ENCODE measurements at regions not wholly inside any gene's neighbourhood (a gene's known extent, or its start where the extent isn't known, plus 50 kb on each side); places are given as distances from the start of the nearest gene placed in this dataset.
A peak's percentile ranks its signal among the peaks of the same experiment; 100 is the strongest.
"Not testable (repeated sequence)": the region's sequence is repeated elsewhere in the genome, so short reads cannot be mapped to it uniquely, and the experiment has no call there.

DNA sequence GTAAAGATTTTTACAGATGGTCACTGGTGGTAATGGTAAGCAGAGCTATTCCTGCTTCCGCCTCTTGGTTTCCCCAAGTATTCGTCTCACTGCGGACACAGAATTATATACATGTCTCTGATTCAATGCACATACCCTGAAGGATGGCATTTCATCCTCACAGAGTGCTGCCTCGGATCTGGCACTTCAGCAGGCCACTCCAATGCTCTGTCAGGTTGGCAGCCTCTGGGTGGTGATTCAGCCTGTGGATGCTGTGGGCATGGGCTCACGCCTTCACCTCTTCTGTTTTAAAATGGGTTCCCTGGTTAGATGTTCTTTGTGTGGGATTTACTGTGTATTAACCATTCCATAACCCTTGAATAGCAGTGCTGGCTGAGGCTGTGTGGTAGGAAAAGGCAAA lies 182.6 kb upstream of the ZNF608 start:
- DNase-seq: no peak

DNA sequence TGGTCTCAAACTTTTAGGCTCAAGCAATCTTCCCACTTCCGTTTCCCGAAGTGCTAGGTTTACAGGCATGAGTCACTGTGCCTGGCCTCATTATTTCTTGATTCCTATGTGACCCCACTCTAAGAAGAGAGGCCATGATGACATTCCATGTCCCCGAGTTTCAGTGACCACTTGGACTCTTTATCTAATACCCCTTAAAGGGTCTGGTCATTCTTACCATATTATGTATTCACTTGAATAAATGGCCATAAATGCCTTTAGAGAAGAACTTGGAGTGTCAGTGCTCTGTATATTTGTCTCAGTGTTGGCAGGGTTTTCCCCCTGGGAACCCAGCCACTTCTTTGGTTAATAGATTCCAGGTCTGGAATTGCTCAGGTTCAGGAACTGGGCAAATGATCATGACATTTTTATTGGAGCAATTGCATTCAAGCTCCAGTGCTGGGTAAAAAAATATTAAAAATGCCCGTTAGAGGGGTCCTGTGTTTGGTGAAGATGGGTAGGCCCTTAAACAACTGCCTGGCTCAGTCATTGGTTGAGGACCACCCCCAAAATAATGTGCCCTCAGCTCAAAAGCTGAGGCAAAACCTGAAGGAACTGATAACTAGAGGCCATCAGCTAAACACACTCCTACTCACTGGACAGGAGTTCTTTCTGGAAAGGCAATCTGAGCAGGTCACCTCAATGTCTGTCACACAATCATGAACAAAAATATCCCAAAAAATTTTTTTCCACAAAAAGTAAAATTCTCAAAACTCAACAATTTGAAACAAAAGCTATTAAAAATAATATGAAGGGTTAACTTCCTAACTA lies 186.6 kb upstream of the ZNF608 start:
- no peak for DNase-seq

DNA sequence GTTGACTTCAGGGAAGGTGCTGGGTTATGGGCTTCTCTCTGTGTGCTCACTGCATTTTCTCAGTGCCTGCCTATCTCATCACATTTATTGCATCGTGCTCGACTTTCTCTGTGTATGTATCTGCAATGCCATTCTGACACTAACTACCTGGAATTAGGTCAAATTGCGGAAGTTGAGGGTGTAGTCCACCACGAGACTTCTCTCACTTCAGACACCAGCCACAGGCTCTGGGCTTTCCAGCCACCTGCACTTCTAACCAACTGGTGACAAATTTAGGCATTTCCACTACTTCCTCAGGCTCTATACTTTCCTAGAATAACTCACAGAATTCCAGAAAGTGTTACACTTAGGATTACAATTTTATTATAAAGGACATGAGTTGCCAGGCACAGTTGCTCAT lies 188.6 kb upstream of the ZNF608 start:
- DNase-seq: no peak

DNA sequence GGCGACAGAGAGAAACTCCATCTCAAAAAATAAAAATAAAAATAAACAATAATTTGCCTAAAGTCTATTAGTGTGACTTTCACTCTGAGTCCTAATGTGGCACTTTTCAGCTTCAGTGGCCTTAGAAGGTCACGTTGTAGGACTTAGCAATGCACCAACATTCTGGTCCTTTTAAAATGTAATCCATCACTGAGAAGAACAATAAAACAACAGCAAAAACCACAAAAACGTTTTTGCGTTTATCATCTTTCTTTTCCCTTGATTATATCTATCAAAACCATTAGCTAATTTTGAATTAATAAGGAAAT lies 190.1 kb upstream of the ZNF608 start:
- DNase-seq: no peak

DNA sequence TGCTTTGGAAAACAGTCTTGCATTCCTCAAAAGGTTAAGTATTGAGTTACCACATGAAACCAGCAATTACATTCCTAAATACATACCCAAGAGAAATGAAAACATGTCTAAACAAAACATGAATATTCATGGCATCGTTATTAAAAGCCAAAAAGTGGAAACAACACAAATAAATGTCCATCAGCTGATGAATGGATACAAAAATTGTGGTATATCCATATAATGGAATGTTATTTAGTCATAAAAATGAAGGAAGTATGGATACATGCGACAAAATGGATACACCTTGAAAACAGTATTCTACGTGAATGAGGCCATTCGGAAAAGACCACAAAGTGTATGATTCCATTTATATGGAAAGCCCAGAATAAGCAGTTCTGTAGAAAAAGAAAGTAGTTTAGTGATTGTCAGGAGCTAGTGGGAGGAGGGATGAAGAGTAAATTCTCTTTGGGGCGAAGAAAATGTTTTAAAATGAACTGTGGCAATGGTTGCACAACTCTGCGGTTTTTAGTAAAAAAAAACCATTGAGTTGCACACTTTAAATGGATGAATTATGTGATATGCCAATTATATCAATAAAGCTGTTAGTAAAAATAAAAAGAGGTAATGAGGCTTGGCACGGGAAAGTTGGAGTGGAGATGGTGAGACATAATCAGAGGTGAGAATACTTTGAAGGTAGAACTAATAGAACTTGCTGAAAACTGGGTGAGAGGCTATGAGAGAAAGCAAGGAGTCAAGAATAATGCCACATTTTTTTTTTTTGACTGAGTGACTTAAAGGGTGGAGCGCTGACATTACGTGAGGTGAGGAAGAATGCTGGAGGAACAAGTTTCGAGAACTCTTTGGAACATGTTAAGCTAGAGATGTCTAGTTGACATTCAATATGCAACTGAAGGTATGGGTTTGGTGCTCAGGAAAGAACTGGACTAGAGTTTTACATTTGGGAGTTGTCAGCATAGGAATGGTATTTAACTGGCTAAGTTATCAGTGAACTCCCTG lies 194.9 kb upstream of the ZNF608 start:
- DNase-seq: no peak

DNA sequence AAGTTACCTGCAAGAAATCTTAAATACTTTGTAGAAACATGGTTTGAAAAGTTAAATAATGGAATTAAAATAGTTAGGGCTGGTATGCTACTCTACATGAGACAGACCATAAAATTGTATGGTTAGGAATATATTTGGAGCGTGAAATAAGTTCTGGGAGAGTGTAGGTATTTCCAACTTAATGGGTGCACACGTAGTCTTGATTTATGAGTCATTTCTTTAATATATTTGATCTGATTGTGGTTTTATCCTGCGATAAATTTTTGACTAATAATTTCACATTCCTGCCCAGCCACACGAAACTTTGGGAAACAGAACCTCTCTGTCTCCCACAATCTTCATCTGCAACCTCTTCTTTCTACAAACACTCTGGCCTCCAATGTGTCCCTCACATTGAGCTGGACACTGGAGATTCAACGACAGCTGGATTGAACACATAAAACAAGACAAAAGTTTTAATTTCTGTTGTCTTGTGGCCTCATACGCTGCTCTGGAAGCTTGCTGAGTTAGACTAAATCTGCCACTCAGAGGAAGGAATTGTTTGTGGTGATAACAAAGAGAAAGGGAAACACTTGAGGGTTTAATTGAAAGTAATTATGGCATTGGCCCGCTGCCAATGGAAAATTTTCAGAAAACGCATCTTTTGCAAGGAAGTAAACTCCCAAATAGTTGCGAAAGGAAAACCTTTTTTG lies 201.8 kb upstream of the ZNF608 start:
- peak; percentile 21 for DNase-seq

DNA sequence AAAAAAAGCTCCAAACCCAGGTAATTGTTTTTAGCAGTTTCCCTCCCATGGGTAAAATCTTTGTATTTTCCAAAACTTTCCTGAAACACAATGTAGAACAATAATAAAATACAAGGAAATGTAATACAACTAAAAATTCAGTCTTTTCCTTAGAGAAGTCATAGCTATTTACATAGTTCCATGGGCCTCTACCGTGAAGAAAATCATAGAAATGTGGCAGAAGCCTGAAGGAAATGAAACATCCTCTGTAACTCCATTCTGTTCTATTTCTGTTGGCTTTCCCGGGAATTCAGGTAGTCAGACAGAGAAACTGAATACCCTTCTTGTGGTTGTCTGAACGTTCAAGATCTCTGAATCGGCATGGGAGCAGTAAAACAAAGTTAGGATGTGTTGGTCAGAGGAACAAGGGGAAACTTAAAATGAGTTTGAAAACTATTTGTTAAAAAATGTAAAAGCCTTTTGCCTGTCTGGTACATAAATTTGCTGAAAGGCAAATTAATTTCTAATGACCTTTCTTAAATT lies 202.4 kb upstream of the ZNF608 start:
- no peak for DNase-seq

DNA sequence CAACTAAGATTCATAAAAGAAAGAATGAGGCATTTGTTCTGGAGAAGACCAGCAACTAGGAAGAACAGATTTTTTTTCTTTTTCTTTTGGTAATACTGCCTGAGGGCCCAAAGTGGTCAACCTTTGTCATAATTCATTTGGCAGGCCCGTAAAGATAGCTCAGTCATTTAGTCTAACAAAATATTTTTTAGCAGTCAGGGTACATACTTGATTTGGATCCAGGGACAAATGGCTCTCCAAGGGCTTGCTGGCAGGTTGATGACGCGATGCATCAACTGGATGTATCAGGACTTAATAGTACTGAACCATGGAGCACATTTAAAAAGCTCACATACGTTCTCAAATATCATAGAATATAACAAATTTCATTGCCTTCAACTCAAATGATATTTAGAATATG lies 203.4 kb upstream of the ZNF608 start:
- DNase-seq: no peak

DNA sequence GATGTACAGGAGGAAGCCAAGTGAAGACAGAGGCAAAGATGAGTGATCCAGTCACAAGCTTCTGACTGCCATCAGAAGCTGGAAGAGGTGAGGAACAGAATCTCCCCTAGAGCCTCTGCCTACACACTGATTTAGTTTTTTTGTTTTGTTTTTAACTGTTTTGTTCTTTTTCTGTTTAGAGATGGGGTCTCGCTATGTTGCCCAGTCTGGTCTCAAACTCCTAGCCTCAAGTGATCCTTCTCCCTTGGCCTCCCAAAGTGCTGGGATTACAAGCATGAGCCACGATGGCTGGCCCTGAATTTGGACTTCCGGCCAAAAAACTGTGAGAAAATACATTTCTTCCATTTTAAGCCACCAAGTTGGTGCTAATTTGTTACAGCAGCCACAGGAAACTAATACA lies 204.7 kb upstream of the ZNF608 start:
- DNase-seq: no peak

DNA sequence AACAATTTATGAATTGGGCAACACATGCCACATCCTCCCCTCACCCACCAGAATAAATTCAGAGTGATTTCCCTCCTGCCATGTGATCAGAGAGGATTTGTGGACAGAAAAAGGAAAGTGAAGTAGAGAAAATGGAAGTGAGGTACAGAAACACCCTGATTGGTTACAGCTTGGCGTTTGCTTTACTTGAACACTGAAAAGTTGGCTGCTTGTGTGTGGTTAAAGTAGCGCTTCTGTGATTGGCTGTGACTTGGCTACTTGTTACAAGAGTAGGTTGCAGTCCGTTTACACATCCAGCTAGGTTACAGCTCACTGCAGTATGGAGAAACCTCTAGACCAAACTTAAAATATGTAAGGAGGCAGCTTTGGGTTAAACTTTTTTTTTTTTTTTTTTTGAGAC lies 205.2 kb upstream of the ZNF608 start:
- DNase-seq: no peak

DNA sequence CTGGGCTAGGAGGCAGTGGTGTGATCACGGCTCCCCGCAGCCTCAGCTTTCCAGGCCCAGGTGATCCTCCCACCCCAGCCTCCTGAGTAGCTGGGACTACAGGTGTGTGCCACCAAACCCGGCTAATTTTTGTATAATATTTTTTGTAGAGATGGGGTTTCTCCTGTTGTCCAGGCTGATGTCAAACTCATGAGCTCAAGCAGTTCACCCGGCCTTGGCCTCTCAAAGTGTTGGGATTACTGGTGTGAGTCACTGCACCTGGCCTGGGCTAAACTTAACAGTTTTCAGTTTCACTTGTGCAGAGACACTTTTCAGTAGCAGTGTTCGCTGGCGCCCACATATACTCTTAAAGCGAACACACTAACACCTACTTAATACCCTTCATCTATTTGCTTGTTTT lies 205.6 kb upstream of the ZNF608 start:
- no peak for DNase-seq

DNA sequence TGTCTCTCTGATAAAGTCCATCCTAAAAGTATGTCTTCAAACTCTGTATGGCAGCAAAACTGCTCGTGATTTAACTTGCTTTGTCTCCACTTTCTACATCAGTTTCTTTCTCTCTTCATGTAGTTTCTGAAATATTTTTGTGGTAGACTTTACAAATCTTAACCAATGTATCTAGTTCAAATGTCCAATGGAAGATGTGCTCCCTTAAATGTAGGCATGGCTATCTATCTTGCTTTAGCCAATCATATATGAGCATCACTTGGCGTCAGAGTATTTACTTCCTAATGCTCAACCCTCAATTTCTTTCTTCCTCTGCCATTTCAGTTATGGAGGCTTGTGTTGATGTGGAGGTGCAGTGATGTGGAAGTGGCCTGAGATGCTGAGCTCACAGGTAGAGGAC lies 206.1 kb upstream of the ZNF608 start:
- no peak for DNase-seq

DNA sequence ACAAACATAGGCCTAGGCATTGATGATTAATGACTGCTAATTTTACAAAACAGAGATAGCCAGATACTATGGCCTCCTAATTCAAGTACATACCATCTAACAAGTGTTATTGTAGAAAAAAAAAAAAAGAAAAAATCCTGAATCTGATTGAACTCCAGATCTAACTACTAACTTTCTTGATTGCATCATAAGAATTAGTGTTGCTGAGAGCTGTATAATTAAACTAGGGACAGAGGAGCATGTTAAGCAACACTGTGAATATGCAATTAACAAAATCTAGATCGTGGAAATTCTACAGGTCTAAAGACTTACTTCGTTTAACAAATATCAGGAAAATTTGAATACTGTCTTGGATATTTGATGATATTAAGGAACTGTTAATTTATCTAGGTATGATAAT lies 208.3 kb upstream of the ZNF608 start:
- no peak for DNase-seq

DNA sequence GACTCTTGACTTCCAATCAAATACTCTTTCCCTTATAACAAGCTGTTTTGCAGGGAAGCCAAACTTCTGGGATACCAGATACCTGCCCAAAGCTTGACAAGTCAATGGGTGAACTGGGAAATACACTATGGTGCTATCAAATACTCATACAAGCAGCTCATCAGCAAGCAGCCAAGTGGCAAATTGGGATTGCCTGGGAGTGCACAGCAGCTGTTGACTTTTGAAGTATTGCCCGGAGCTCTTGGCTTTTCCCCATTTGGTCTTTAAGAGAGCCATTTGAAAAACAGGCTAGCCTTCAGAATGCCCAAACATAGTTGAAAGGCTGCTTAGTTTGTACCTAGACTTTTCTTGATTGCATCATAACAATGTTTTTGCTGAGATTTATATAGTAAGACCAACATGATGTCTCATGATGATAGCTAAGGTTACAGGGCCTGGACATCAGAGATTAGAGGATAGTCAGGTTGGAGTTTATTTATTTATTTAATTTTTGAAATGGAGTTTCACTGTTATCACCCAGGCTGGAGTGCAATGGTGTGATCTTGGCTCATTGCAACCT lies 210.1 kb upstream of the ZNF608 start:
- DNase-seq: no peak

DNA sequence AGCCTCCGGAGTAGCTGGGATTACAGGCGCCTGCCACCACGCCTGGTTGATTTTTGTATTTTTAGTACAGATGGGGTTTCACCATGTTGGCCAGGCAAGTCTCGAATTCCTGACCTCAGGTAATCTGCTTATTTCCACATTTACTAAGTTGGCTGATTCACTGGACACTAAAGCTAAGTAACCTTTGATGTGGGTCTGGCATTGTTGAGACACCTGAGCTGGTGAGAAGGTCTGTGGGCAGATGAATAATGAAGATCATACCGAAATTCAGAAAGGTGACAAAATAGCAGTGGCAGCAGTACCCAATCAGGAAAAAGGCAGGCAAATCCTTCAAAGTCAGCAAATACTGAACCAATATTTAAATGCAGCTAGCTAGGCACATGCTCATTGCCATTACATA lies 210.6 kb upstream of the ZNF608 start:
- DNase-seq: no peak

DNA sequence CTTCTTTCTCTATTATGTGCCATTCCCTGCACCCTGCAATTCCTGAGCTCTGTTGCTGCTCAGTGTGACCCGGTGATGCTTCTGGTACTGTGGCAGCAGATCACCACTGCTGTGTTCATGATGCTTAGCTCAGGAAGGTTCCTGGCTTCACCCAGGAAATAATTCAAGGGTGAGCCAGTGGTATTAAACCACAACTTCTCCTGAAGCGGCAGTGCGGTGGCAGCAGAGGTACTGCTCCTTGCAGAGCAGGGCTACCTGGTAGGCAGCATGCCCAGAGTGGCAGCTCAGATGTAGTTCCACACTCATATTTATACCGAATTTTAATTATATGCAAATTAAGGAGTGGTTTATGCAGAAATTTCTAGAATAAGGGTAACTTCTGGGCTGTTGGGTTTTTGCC lies 213.8 kb upstream of the ZNF608 start:
- DNase-seq: no peak

DNA sequence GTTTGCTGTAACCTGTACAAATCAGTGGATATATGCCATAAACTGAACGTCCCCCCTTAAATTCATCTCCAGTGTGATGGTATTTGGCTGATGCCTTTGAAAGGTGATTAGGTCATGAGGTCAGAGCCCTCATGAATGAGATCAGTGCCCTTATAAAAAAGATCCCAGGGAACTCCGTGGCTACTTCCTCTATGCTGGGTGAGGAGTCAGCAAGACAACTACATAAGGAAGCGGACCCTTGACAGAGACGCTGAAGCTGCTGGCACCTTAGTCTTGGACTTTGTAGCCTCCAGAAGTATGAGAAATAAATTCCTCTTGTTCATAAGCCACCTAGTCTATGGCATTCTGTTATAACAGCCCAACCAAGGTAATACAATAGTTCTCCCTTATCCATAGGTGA lies 215.1 kb upstream of the ZNF608 start:
- DNase-seq: no peak

DNA sequence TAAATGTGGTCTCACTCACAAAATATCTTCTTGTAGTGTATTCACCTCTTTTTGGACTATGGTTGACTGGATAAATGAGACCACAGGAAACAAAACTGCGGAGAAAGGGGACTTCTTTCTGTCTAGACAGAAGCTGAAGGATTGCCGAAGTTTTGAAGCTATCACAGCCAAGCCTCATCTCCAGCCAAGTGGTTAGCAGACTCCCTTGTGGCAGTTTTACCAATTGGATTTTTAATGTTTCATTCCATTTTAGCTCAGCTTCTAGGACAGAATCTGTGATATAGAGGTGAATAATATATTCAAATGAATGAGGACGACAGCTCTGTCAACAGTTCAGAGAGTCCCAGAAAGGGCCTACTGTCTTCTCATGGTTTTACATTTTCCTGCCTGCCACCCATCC lies 215.7 kb upstream of the ZNF608 start:
- DNase-seq: no peak

DNA sequence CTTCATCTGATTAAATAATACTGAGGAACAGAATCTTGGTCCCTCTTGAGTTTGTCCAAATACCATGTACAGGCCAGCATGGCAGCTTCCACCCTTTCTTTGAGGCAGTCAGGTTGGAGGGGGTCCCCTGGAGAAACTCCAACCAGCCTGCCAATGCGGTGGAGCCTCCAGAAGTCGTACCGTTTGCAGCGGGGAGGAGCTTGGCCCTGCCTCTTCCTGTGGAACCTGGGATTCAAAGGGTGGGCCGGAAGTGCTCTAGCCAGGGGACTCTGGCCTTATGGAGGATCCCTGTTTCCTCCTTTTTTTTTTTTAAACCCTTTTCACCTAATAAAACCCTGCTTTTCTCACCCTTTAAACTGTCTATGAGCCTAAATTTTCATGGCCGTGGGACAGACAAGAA lies 216.3 kb upstream of the ZNF608 start:
- DNase-seq: no peak

DNA sequence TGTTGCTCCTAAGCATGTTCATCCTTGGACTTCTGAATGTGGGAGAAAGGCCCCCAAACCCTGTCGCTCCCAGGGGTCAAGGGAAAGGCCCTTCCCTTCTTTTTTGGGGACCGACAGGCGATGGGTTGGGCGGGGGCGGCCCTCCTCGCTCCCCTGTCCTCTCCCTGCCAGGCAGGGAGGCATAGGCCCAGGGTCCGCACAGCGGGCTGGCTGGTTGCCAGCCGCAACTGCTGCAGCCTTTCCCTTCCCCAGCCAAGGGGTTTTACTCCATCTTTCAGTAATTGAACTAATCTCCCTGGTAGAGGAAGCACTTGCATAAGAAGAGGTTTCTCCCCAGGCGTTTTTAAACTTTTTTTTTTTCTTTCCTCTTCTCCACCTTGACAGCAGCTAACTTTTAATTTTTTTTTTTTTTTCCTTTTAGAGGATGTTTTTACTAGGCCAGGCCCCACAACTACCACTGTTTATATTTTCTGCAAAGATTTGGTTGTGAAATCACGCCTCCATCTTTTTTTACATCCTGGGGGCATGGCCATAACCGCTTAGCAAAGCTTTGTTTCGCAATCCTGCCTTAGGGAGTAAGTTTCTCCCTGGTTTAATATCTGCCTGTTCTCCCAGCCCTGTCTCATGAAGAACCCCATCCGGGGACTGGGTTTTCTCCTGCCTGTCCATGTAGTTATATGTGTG lies 216.9 kb upstream of the ZNF608 start:
- DNase-seq: no peak

DNA sequence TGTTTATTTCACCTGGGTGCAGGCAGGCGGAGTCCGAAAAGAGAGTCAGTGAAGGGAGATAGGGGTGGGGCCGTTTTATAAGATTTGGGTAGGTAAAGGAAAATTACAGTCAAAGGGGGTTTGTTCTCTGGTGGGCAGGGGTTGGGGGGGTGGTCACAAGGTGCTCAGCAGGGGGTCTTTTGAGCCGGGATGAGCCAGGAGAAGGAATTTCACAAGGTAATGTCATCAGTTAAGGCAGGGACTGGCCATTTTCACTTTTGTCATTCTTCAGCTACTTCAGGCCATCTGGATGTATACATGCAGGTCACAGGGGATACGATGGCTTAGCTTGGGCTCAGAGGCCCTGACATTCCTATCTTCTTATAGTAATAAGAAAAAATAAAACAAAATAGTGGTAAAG lies 220.3 kb upstream of the ZNF608 start:
- DNase-seq: not testable (repeated sequence)

DNA sequence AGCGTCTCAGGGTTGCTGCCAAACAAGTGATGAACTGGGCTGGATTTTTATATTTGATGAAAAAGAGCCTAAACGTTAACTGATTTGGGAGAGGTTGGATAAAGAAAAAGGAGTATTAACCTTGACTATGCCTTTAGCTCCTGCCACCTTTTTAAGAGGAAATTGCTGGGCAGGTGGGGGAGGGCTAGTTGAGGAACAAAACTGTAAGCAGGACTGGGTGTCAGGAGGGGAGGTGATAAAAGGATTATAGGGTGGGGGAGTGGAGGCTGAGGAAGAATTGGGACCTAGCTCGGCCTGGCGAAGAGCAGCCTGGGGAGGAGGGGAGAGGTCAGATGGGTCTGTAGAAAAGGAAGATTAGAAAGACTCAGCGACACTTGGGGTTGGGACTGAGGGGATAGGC lies 223.9 kb upstream of the ZNF608 start:
- not testable (repeated sequence) for DNase-seq

Data from left hindlimb (tissue), 1 donor.